ENCODE measurements at regions not wholly inside any gene's neighbourhood (a gene's known extent, or its start where the extent isn't known, plus 50 kb on each side); places are given as distances from the start of the nearest gene placed in this dataset.

GRCh38 chr11:29331451-29332010 lies 685.3 kb downstream of the KCNA4 start:
- no peak overlapping the region for H3K9ac ChIP-seq (ENCODE audit: low read depth, low read length)
- no peaks in the 10 kb centered on the region for H3K36me3 ChIP-seq (ENCODE audit: control insufficient read depth, insufficient read depth, low read length)
- no peak overlapping the region for H3K4me3 ChIP-seq (ENCODE audit: low read depth, low read length)
- no peaks in the 10 kb centered on the region for H3K9me3 ChIP-seq (ENCODE audit: control insufficient read depth, insufficient read depth, low read length)
- H3K27ac ChIP-seq (ENCODE audit: low read depth, low read length) = no peak overlapping the region
- no peaks in the 10 kb centered on the region for H3K27me3 ChIP-seq (ENCODE audit: control insufficient read depth, insufficient read depth, low read length)
- peaks cover 3% of the 10 kb centered on the region; the same call in 1 of the 2 replicates for H3K4me1 ChIP-seq (ENCODE audit: control insufficient read depth, insufficient read depth, low read length)

GRCh38 chr11:29328961-29329441 lies 687.8 kb downstream of the KCNA4 start:
- Histone ChIP-seq H3K36me3 (ENCODE audit: control insufficient read depth, insufficient read depth, low read length) (no peaks in the 10 kb centered on the region), H3K27ac (ENCODE audit: low read depth, low read length) (no peak overlapping the region), H3K27me3 (ENCODE audit: control insufficient read depth, insufficient read depth, low read length) (no peaks in the 10 kb centered on the region), H3K4me1 (ENCODE audit: control insufficient read depth, insufficient read depth, low read length) (peaks cover 3% of the 10 kb centered on the region; the same call in 1 of the 2 replicates), H3K4me3 (ENCODE audit: low read depth, low read length) (no peak overlapping the region), H3K9ac (ENCODE audit: low read depth, low read length) (no peak overlapping the region), H3K9me3 (ENCODE audit: control insufficient read depth, insufficient read depth, low read length) (no peaks in the 10 kb centered on the region)

GRCh38 chr11:29327891-29328290 lies 688.9 kb downstream of the KCNA4 start:
- no peak overlapping the region for H3K9ac ChIP-seq (ENCODE audit: low read depth, low read length)
- H3K27ac ChIP-seq (ENCODE audit: low read depth, low read length) = no peak overlapping the region
- H3K9me3 ChIP-seq (ENCODE audit: control insufficient read depth, insufficient read depth, low read length) = no peaks in the 10 kb centered on the region
- H3K36me3 ChIP-seq (ENCODE audit: control insufficient read depth, insufficient read depth, low read length) = no peaks in the 10 kb centered on the region
- H3K4me3 ChIP-seq (ENCODE audit: low read depth, low read length) = no peak overlapping the region
- H3K27me3 ChIP-seq (ENCODE audit: control insufficient read depth, insufficient read depth, low read length) = no peaks in the 10 kb centered on the region
- H3K4me1 ChIP-seq (ENCODE audit: control insufficient read depth, insufficient read depth, low read length) = peaks cover 3% of the 10 kb centered on the region; the same call in 1 of the 2 replicates

- Histone ChIP-seq H3K9me3 (ENCODE audit: control insufficient read depth, insufficient read depth, low read length) (no peaks in the 10 kb centered on the region), H3K4me1 (ENCODE audit: control insufficient read depth, insufficient read depth, low read length) (peaks cover 3% of the 10 kb centered on the region; the same call in 1 of the 2 replicates), H3K27ac (ENCODE audit: low read depth, low read length) (no peak overlapping the region), H3K36me3 (ENCODE audit: control insufficient read depth, insufficient read depth, low read length) (no peaks in the 10 kb centered on the region), H3K9ac (ENCODE audit: low read depth, low read length) (no peak overlapping the region), H3K4me3 (ENCODE audit: low read depth, low read length) (no peak overlapping the region), H3K27me3 (ENCODE audit: control insufficient read depth, insufficient read depth, low read length) (no peaks in the 10 kb centered on the region)
These were observed 690.1 kb downstream of the KCNA4 start for GRCh38 chr11:29326757-29327156.

GRCh38 chr11:29324328-29324727 lies 692.5 kb downstream of the KCNA4 start:
- H3K27ac ChIP-seq (ENCODE audit: low read depth, low read length) = no peak overlapping the region
- no peaks in the 10 kb centered on the region for H3K9me3 ChIP-seq (ENCODE audit: control insufficient read depth, insufficient read depth, low read length)
- H3K27me3 ChIP-seq (ENCODE audit: control insufficient read depth, insufficient read depth, low read length) = no peaks in the 10 kb centered on the region
- no peak overlapping the region for H3K4me3 ChIP-seq (ENCODE audit: low read depth, low read length)
- no peak overlapping the region for H3K9ac ChIP-seq (ENCODE audit: low read depth, low read length)
- H3K36me3 ChIP-seq (ENCODE audit: control insufficient read depth, insufficient read depth, low read length) = no peaks in the 10 kb centered on the region
- H3K4me1 ChIP-seq (ENCODE audit: control insufficient read depth, insufficient read depth, low read length) = peaks cover 3% of the 10 kb centered on the region; the same call in 1 of the 2 replicates

GRCh38 chr11:29321293-29322132 lies 695.3 kb downstream of the KCNA4 start:
- Histone ChIP-seq H3K27ac (ENCODE audit: low read depth, low read length) (no peak overlapping the region), H3K9me3 (ENCODE audit: control insufficient read depth, insufficient read depth, low read length) (no peaks in the 10 kb centered on the region), H3K4me3 (ENCODE audit: low read depth, low read length) (no peak overlapping the region), H3K9ac (ENCODE audit: low read depth, low read length) (no peak overlapping the region), H3K4me1 (ENCODE audit: control insufficient read depth, insufficient read depth, low read length) (no peaks in the 10 kb centered on the region), H3K36me3 (ENCODE audit: control insufficient read depth, insufficient read depth, low read length) (no peaks in the 10 kb centered on the region), H3K27me3 (ENCODE audit: control insufficient read depth, insufficient read depth, low read length) (no peaks in the 10 kb centered on the region)

- Histone ChIP-seq H3K4me1 (ENCODE audit: control insufficient read depth, insufficient read depth, low read length) (no peaks in the 10 kb centered on the region), H3K9ac (ENCODE audit: low read depth, low read length) (no peak overlapping the region), H3K4me3 (ENCODE audit: low read depth, low read length) (no peak overlapping the region), H3K27ac (ENCODE audit: low read depth, low read length) (no peak overlapping the region), H3K27me3 (ENCODE audit: control insufficient read depth, insufficient read depth, low read length) (no peaks in the 10 kb centered on the region), H3K36me3 (ENCODE audit: control insufficient read depth, insufficient read depth, low read length) (no peaks in the 10 kb centered on the region), H3K9me3 (ENCODE audit: control insufficient read depth, insufficient read depth, low read length) (no peaks in the 10 kb centered on the region)
These were observed 696.6 kb downstream of the KCNA4 start for GRCh38 chr11:29320196-29320595.

GRCh38 chr11:29319210-29319609 lies 697.6 kb downstream of the KCNA4 start:
- Histone ChIP-seq H3K27ac (ENCODE audit: low read depth, low read length) (no peak overlapping the region), H3K9ac (ENCODE audit: low read depth, low read length) (no peak overlapping the region)

GRCh38 chr11:29318134-29318845 lies 698.5 kb downstream of the KCNA4 start:
- Histone ChIP-seq H3K9ac (ENCODE audit: low read depth, low read length) (no peak overlapping the region), H3K9me3 (ENCODE audit: control insufficient read depth, insufficient read depth, low read length) (no peaks in the 10 kb centered on the region), H3K27me3 (ENCODE audit: control insufficient read depth, insufficient read depth, low read length) (no peaks in the 10 kb centered on the region), H3K36me3 (ENCODE audit: control insufficient read depth, insufficient read depth, low read length) (no peaks in the 10 kb centered on the region), H3K4me1 (ENCODE audit: control insufficient read depth, insufficient read depth, low read length) (no peaks in the 10 kb centered on the region), H3K27ac (ENCODE audit: low read depth, low read length) (no peak overlapping the region), H3K4me3 (ENCODE audit: low read depth, low read length) (no peak overlapping the region)

More at GRCh38 chr11:29319210-29319609, 697.6 kb downstream of the KCNA4 start:
- Histone ChIP-seq H3K4me3 (ENCODE audit: low read depth, low read length) (no peak overlapping the region), H3K36me3 (ENCODE audit: control insufficient read depth, insufficient read depth, low read length) (no peaks in the 10 kb centered on the region), H3K9me3 (ENCODE audit: control insufficient read depth, insufficient read depth, low read length) (no peaks in the 10 kb centered on the region), H3K4me1 (ENCODE audit: control insufficient read depth, insufficient read depth, low read length) (no peaks in the 10 kb centered on the region), H3K27me3 (ENCODE audit: control insufficient read depth, insufficient read depth, low read length) (no peaks in the 10 kb centered on the region)

- Histone ChIP-seq H3K4me3 (ENCODE audit: low read depth, low read length) (no peak overlapping the region), H3K9me3 (ENCODE audit: control insufficient read depth, insufficient read depth, low read length) (no peaks in the 10 kb centered on the region), H3K27me3 (ENCODE audit: control insufficient read depth, insufficient read depth, low read length) (no peaks in the 10 kb centered on the region), H3K36me3 (ENCODE audit: control insufficient read depth, insufficient read depth, low read length) (no peaks in the 10 kb centered on the region), H3K27ac (ENCODE audit: low read depth, low read length) (no peak overlapping the region), H3K4me1 (ENCODE audit: control insufficient read depth, insufficient read depth, low read length) (no peaks in the 10 kb centered on the region), H3K9ac (ENCODE audit: low read depth, low read length) (no peak overlapping the region)
These were observed 699.1 kb downstream of the KCNA4 start for GRCh38 chr11:29317694-29318093.

- H3K9ac ChIP-seq (ENCODE audit: low read depth, low read length) = no peak overlapping the region
- H3K9me3 ChIP-seq (ENCODE audit: control insufficient read depth, insufficient read depth, low read length) = no peaks in the 10 kb centered on the region
- H3K27ac ChIP-seq (ENCODE audit: low read depth, low read length) = no peak overlapping the region
- no peaks in the 10 kb centered on the region for H3K4me1 ChIP-seq (ENCODE audit: control insufficient read depth, insufficient read depth, low read length)
- H3K36me3 ChIP-seq (ENCODE audit: control insufficient read depth, insufficient read depth, low read length) = no peaks in the 10 kb centered on the region
- H3K4me3 ChIP-seq (ENCODE audit: low read depth, low read length) = no peak overlapping the region
- no peaks in the 10 kb centered on the region for H3K27me3 ChIP-seq (ENCODE audit: control insufficient read depth, insufficient read depth, low read length)
These were observed 701.6 kb downstream of the KCNA4 start for GRCh38 chr11:29315275-29315674.
